Thyroid gland (tissue), 4 donors: ENCODE measurements at regions not wholly inside any gene's neighbourhood (a gene's known extent, or its start where the extent isn't known, plus 50 kb on each side); places are given as distances from the start of the nearest gene placed in this dataset.

ENCODE experiments used
- CTCF ChIP-seq, 6 experiments: fragments of 200-600 bp in 3 of 6; fragments of 450-650 bp in 3 of 6; sonication (generic) in 3 of 6; IDR thresholded peaks; one replicate each; pipeline ENCODE4 v1.5.1; 2016 to 2019; ENCODE audit warnings: antibody characterized with exemption in 6 of 6, mild to moderate bottlenecking in 2 of 6, inconsistent platforms in 1 of 6, moderate library complexity in 1 of 6
- POLR2A ChIP-seq, 2 donors: fragments of 450-650 bp; IDR thresholded peaks; one replicate each; pipeline ENCODE4 v1.6.1; 2017; ENCODE audit warnings: antibody characterized with exemption in 2 of 2, mild to moderate bottlenecking in 2 of 2, moderate library complexity in 1 of 2

- no peak for TF ChIP-seq CTCF (IDR thresholded peaks at IDR 0.05)
- no peak for TF ChIP-seq POLR2A (IDR thresholded peaks at IDR 0.05)
Observed at GRCh38 chr16:77663711-77664110, 58.6 kb upstream of the NUDT7 start.
